GM12872 (cell line): ENCODE measurements at regions not wholly inside any gene's neighbourhood (a gene's known extent, or its start where the extent isn't known, plus 50 kb on each side); places are given as distances from the start of the nearest gene placed in this dataset.

Experiments used
- CTCF ChIP-seq: IDR thresholded peaks from 3 replicates; pipeline ENCODE4 v1.5.1; 2011; ENCODE audit warnings: low read depth, mild to moderate bottlenecking, low read length, moderate library complexity; ENCODE audit not compliant: insufficient read depth

GRCh38 chr2:15799432-15799827 is 140.9 kb upstream of the MYCN start:
- TF ChIP-seq CTCF = no peak

DNA sequence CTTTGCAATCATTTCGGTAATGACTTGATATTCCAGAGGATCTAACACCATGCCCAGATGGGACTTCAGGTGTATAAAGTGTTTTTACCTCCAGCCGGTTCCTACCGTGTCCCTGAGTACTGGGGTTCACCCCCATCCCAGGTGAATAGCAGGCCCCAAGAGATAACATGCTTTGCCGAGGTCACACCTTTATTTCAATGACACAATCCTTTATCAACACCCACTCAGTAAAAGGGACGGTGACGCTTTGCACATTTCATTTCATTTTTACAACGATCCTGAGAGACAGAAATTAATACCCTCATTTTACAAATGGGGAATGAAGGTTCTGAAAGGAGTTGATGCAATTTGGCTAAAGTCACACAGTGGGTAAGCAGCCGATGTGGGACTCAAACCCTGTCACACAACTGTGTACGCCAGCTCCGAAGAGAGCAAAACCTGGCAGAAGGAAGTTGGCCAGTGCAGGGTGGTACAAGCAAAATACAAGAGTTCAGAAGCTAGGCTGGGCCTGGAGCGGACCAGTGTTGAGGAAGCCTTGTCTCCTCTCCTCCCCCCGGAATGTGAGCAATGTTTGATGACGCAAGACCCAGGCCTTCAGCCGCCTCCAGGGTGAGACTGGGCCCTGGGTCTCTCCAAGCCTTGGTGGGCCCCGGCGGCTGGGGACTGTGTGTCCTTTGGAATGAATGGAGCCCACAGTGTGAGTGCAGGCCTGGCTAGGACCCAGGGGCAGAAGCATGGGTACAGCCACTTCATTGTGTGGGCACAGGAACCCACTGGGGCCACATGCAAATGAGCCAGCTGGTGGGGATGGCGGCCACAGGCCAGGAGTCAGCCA is 139.6 kb upstream of the MYCN start:
- TF ChIP-seq CTCF = no peak

DNA sequence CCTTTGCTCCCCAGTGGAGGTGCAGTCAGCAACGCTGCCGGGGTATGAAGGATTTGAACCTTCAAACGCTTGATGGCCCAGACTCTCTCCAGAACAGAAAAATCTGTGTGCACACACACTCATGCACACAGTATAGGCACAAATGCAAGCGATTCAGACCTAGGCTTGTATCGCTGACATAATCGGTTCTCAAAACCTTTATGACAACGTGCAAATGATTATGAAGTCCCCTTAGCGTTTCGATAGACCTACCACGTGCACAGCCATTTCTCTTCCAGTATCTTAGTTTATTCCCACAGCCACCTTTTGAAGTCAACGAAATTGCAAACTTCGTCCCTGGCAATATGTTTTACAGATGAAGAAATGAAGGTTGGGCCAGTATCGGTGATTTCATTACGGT is 138.9 kb upstream of the MYCN start:
- TF ChIP-seq CTCF = no peak

DNA sequence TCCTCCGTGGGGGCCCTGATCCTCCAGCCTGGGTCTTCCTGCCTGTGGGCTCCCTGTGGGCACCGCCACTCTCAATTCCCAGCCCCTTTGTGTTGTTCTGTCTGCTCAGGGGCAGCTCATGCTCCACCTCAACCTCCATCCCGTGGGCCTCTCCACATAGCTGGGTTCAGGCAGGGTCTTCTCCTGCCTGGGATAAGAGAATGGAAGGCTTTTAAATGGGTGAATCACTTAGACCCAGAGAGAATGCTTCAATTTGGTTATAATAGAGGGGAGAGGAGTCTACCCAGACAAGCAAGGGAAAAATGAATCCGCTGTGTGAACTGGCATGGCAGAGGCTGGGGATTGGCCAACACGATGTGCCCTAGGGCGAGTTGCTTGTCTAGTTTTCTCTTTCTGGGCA is 138.4 kb upstream of the MYCN start:
- TF ChIP-seq CTCF = no peak

- no peak for TF ChIP-seq CTCF
Measured at GRCh38 chr2:15802657-15803542, 137.4 kb upstream of the MYCN start.

GRCh38 chr2:15803543-15804245 is 136.7 kb upstream of the MYCN start:
- TF ChIP-seq CTCF = no peak

DNA sequence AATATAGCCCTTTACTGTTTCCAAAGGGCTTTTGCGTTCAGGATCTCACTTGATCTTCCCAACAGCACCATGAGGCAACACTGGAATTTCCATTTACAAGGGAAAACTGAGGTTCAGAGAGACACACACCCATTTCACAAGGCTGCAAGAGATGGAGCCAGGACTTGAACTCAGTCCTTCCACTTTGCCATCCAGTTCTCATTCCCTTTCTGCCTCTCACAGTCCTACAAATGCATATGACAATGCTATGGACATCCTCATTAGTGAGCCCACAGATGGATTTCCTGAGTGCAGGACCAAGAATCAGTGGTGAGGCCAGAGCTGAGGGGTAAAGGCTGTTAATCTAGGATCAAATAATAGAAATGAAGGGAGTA is 136.1 kb upstream of the MYCN start:
- no peak for TF ChIP-seq CTCF
